ENCODE measurements at regions not wholly inside any gene's neighbourhood (a gene's known extent, or its start where the extent isn't known, plus 50 kb on each side); places are given as distances from the start of the nearest gene placed in this dataset.

DNA sequence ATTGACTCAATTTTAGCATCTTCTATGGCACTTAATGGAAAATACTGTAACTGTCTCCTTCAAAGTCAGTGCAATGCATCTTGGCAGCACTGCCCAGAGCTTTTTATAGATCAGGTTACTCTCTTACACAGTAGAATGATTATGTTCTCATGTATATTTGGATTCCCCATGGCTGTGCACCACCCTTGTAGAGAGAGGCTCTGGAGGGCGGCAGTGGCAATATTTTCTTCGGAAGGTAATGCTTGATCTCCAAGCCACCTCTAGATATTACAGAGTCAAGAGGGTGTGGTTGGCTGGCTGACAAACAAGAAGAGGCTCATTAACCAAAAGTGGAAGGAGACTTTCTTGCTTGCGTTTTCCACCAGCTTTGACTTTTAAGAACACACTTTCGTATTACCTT, 72.8 kb upstream of the ARSJ start:
- Histone ChIP-seq H3K27ac (no peak overlapping the region), H3K9me3 (no peaks in the 10 kb centered on the region), H3K4me1 (no peaks in the 10 kb centered on the region), H3K27me3 (no peaks in the 10 kb centered on the region), H3K36me3 (no peaks in the 10 kb centered on the region), H3K4me3 (no peak overlapping the region)
- intact Hi-C loops (cut with DNase I), result no loop called here
- TF ChIP-seq POLR2A (IDR thresholded peaks at IDR 0.05), result no peak
- no peak for TF ChIP-seq POLR2AphosphoS5 (IDR thresholded peaks at IDR 0.05; ENCODE audit: insufficient read depth in 1 of 2, low read depth in 1 of 2)
- TF ChIP-seq, protein P1, sequence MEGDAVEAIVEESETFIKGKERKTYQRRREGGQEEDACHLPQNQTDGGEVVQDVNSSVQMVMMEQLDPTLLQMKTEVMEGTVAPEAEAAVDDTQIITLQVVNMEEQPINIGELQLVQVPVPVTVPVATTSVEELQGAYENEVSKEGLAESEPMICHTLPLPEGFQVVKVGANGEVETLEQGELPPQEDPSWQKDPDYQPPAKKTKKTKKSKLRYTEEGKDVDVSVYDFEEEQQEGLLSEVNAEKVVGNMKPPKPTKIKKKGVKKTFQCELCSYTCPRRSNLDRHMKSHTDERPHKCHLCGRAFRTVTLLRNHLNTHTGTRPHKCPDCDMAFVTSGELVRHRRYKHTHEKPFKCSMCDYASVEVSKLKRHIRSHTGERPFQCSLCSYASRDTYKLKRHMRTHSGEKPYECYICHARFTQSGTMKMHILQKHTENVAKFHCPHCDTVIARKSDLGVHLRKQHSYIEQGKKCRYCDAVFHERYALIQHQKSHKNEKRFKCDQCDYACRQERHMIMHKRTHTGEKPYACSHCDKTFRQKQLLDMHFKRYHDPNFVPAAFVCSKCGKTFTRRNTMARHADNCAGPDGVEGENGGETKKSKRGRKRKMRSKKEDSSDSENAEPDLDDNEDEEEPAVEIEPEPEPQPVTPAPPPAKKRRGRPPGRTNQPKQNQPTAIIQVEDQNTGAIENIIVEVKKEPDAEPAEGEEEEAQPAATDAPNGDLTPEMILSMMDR (IDR thresholded peaks at IDR 0.05), result no peak
- no peak for DNase-seq (ENCODE audit: extremely low spot score in 2 of 2)

DNA sequence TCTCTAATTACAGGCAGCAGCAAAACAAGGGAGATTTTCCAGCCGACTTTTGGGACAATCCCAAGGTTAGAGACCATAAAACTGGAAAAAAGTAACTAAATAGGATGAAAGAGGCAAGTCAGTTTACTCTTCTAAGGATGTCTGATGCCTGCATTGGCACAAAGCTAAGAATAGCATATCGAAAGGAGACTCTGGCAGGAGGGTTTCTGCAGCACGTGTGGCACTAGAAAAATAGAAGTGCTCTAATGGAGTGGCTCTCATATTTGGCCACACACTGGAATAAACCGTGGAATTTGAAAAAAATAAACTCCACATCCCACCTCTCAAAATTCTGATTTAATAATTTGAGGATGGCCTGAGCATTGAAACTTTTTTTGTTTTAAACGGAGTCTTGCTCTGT, 77.2 kb upstream of the ARSJ start:
- TF ChIP-seq POLR2A (IDR thresholded peaks at IDR 0.05) (no peak), POLR2AphosphoS5 (IDR thresholded peaks at IDR 0.05; ENCODE audit: insufficient read depth in 1 of 2, low read depth in 1 of 2) (no peak)
- TF ChIP-seq, protein P1 (IDR thresholded peaks at IDR 0.05), result no peak
- no peaks in the 10 kb centered on the region for H3K4me1 ChIP-seq
- H3K27ac ChIP-seq, result no peak overlapping the region
- DNase-seq (ENCODE audit: extremely low spot score in 2 of 2), result no peak
- H3K27me3 ChIP-seq, result no peaks in the 10 kb centered on the region
- intact Hi-C loops (cut with DNase I), result no loop called here
- H3K9me3 ChIP-seq, result no peaks in the 10 kb centered on the region
- no peak overlapping the region for H3K4me3 ChIP-seq
- no peaks in the 10 kb centered on the region for H3K36me3 ChIP-seq

DNA sequence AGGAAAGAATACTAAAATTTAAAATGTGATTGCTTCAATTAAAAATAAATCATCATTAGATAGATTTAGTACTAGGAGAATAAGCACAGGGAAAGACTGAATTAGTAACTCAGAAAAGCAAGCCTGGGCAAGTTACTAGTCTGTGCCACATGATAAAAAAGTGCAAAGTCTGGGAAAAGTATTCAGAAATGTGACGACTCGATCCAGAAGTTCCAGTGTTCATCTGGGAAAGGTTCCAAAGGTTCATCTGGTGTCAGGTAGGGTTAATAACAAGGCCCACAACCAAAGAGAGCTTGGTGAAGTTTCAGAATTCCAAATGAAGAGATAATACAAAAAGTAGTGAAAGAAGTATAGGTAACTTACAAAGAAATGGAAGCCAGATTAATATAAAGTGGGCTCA, 78.3 kb upstream of the ARSJ start:
- intact Hi-C loops (cut with DNase I), result no loop called here
- H3K9me3 ChIP-seq, result no peaks in the 10 kb centered on the region

DNA sequence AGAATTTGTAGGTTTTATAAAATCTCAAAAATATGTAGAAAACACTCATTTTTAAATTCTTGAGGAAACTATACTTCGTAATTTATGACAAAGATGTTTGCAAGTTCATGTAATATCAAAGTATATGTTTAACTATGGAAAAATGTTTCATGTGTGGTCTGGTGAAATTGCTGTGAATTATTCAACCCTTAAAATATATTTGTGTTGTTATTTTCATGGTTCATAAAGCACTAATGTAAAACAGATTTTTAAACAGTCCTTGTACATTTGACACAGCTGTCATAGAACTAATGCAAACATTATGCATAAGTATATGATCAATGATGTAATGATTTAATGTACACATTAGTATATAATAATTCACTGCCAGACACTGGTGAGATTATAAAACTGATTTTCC, 83.1 kb upstream of the ARSJ start:
- H3K36me3 ChIP-seq, result no peaks in the 10 kb centered on the region
- no peaks in the 10 kb centered on the region for H3K4me1 ChIP-seq
- intact Hi-C loops (cut with DNase I), result no loop called here

More for the DNA sequence above, 78.3 kb upstream of the ARSJ start:
- no peak overlapping the region for H3K4me3 ChIP-seq
- no peaks in the 10 kb centered on the region for H3K27me3 ChIP-seq
- H3K36me3 ChIP-seq, result no peaks in the 10 kb centered on the region
- DNase-seq (ENCODE audit: extremely low spot score in 2 of 2), result no peak
- TF ChIP-seq POLR2AphosphoS5 (IDR thresholded peaks at IDR 0.05; ENCODE audit: insufficient read depth in 1 of 2, low read depth in 1 of 2) (no peak), POLR2A (IDR thresholded peaks at IDR 0.05) (no peak)
- TF ChIP-seq, protein P1 (IDR thresholded peaks at IDR 0.05), result no peak
- H3K27ac ChIP-seq, result no peak overlapping the region
- H3K4me1 ChIP-seq, result no peaks in the 10 kb centered on the region

DNA sequence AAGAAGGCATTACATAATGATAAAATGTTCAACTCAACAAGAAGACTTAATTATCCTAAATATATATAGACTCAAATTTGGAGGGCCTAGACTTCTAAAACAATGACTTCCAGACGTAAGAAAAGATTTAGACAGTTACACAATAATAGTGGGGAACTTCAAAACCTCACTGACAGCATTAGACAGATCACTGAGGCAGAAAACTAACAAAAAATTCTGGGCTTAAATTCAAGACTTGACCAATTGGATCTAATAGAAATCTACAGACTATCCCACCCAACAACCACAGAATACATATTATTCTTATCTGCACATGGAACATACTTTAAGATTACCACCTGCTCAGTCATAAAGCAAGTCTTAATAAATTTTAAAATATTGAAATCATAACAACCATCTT, 93.3 kb upstream of the ARSJ start:
- Histone ChIP-seq H3K9me3 (no peaks in the 10 kb centered on the region), H3K4me3 (no peak overlapping the region), H3K27ac (no peak overlapping the region), H3K4me1 (no peaks in the 10 kb centered on the region), H3K36me3 (no peaks in the 10 kb centered on the region), H3K27me3 (no peaks in the 10 kb centered on the region)
- no peak for TF ChIP-seq POLR2AphosphoS5 (IDR thresholded peaks at IDR 0.05; ENCODE audit: insufficient read depth in 1 of 2, low read depth in 1 of 2)
- TF ChIP-seq, protein P1 (IDR thresholded peaks at IDR 0.05), result no peak
- TF ChIP-seq POLR2A (IDR thresholded peaks at IDR 0.05), result no peak
- no peak for DNase-seq (ENCODE audit: extremely low spot score in 2 of 2)
- intact Hi-C loops (cut with DNase I), result no loop called here

More for the DNA sequence above, 83.1 kb upstream of the ARSJ start:
- Histone ChIP-seq H3K4me3 (no peak overlapping the region), H3K27ac (no peak overlapping the region), H3K9me3 (no peaks in the 10 kb centered on the region), H3K27me3 (no peaks in the 10 kb centered on the region)
- DNase-seq (ENCODE audit: extremely low spot score in 2 of 2), result no peak
- TF ChIP-seq POLR2AphosphoS5 (IDR thresholded peaks at IDR 0.05; ENCODE audit: insufficient read depth in 1 of 2, low read depth in 1 of 2) (no peak), POLR2A (IDR thresholded peaks at IDR 0.05) (no peak)
- TF ChIP-seq, protein P1 (IDR thresholded peaks at IDR 0.05), result no peak

Measured in vagina (tissue), 2 donors.